Fibroblast of villous mesenchyme (primary cell): ENCODE measurements at regions not wholly inside any gene's neighbourhood (a gene's known extent, or its start where the extent isn't known, plus 50 kb on each side); places are given as distances from the start of the nearest gene placed in this dataset.

Experiments
- DNase-seq: peaks from one replicate; pipeline ENCODE4 v3.0.0-alpha.2; 2010; ENCODE audit warnings: low read depth
- H3K4me3 ChIP-seq: 2 replicates; pipeline ENCODE4 v1.5.1; 2011; ENCODE audit warnings: low read depth, mild to moderate bottlenecking, low read length
- CTCF ChIP-seq: IDR thresholded peaks from 2 replicates; pipeline ENCODE4 v1.5.1; 2012; ENCODE audit warnings: low read depth, mild to moderate bottlenecking, low read length; ENCODE audit not compliant: insufficient read depth

DNA sequence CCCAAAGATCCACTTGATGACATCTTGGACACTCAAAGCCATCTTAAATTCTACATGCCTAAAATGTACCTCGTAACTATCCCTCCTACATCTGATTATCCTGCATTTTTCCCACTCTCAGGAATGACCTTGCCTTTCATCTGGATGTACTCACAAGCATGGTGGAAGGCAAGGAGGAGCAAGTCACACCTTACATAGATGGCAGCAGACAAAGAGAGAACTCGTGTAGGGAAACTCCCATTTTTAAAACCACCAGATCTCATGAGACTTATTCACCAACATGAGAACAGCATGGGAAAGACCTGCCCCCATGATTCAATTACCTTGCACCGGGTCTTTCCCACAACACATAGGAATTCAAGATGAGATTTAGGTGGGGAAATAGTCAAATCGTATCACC is 616.0 kb downstream of the MCTP2 start:
- DNase-seq, result no peak
- no peak for TF ChIP-seq CTCF
- no peak overlapping the region for H3K4me3 ChIP-seq

DNA sequence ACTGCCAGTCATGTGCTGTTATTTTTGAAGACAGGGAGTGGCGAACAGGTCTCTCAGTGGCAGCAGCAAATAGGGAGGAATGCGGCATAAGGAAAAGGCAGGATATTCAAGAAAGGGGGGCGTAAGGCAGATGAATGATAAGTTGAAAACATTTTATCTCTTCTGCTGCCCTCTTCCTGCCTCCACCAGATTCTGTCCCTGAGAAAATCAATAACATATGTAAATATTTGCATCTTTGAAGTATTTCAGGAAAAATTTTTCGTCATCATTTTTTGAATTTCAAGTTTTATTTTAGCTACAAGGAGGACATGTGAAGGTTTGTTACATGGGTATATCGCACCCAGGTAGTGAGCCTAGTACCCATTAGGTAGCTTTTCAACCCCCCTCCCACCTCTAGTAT is 616.7 kb downstream of the MCTP2 start:
- DNase-seq, result no peak
- TF ChIP-seq CTCF, result no peak
- no peak overlapping the region for H3K4me3 ChIP-seq

DNA sequence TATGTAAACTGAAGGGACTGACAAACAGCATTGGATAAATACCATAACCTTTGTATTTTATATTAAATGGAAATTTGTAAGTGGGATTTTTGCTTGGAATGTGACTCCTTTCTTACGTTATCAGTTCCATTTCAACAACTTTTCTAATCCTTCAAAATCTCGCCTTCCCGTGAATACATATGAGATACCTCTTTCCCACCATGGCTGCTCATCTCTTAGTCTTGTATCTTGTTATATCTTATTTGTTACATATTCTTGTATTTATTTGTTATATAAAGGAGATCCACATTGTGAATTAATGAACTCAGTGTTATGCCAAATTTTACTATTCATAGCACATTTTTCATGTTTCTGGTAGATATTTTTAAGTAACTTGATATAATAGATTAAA is 623.7 kb downstream of the MCTP2 start:
- TF ChIP-seq CTCF, result no peak
- H3K4me3 ChIP-seq, result no peak overlapping the region
- DNase-seq, result no peak

- H3K4me3 ChIP-seq, result no peak overlapping the region
- TF ChIP-seq CTCF, result no peak
- no peak for DNase-seq
Observed at GRCh38 chr15:94855409-94856266, 624.3 kb downstream of the MCTP2 start.

GRCh38 chr15:94856267-94856854 is 625.0 kb downstream of the MCTP2 start:
- no peak overlapping the region for H3K4me3 ChIP-seq
- TF ChIP-seq CTCF, result no peak
- DNase-seq, result no peak

DNA sequence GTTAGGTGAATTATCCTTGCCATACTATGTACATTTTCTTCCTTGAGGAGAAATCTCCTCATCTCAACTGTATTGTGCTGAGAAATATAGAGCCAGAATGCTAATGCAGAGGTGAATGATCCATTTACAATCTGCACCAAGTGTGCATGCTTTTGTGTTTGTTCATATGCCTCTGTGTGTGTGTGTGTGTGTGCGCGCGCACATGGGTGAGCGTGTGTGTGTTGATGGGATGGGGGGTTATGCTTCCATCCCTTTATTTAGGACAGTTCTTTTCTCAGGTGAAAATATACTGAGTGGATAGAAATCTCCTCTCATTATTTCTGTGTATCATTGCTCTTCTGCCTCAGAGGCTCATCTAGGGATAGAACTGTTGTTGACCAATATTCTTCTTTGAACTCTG is 626.1 kb downstream of the MCTP2 start:
- DNase-seq, result no peak
- no peak overlapping the region for H3K4me3 ChIP-seq
- no peak for TF ChIP-seq CTCF

DNA sequence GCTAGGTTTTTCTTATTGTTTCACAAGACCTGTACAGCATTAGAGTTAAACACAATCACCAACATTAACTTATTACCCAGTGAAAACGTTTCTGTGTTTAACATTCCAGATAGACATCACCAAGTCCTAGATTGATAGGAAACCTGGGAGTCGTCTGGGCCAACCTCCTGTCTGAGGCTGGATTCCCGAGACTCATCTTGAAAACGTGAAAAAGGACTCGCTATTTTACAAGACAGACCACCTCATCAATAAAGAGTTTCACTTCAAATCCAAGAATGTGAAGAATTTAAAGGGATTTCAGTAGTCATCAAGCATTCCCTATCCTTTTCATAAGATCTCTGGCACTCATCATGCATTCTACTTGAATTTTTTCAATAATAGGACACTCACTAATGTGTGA is 626.6 kb downstream of the MCTP2 start:
- DNase-seq, result no peak
- H3K4me3 ChIP-seq, result no peak overlapping the region
- TF ChIP-seq CTCF, result no peak
